ENCODE measurements at regions not wholly inside any gene's neighbourhood (a gene's known extent, or its start where the extent isn't known, plus 50 kb on each side); places are given as distances from the start of the nearest gene placed in this dataset.

GRCh38 chr12:38137287-38137686 lies 179.3 kb upstream of the ALG10B start:
- Histone ChIP-seq H4K20me1 (ENCODE audit: insufficient read depth) (no peaks in the 10 kb centered on the region), H3K79me2 (ENCODE audit: low read depth) (no peaks in the 10 kb centered on the region), H3K9me3 (ENCODE audit: insufficient read depth, low read depth) (no peaks in the 10 kb centered on the region), H3K27ac (no peak overlapping the region), H3K4me3 (no peak overlapping the region), H3K9me2 (ENCODE audit: insufficient read depth) (no peaks in the 10 kb centered on the region), H3K27me3 (ENCODE audit: insufficient read depth, low read depth) (no peaks in the 10 kb centered on the region), H3K4me1 (replicated peaks; ENCODE audit: insufficient read depth) (peaks cover 14% of the 10 kb centered on the region), H3K36me3 (ENCODE audit: low read depth) (no peaks in the 10 kb centered on the region), H2AFZ (no peak overlapping the region), H3F3A (ENCODE audit: insufficient read depth, low read depth) (peaks cover 9% of the 10 kb centered on the region; the same call in 1 of the 2 replicates), H3K4me2 (no peak overlapping the region)
- intact Hi-C loops (cut with micrococcal nuclease; ENCODE audit: unreplicated experiment): loop anchor here (5.0 to 10.0 kb wide), 3 partner anchors 250 to 1138 kb away; no protein-coding TSS in a partner anchor
- CTCF ChIA-PET: no interaction called here
- POLR2A ChIA-PET (ENCODE audit: unreplicated experiment): no interaction called here
- BruUV-seq (replicated peaks): no TSS peak
- no peak for DNase-seq
- no peak for TF ChIP-seq CTCF (conservative IDR thresholded peaks at IDR 0.05)
- no peak for TF ChIP-seq EZH2 (IDR thresholded peaks at IDR 0.05; ENCODE audit: low read depth)

GRCh38 chr12:38137716-38138115 lies 178.9 kb upstream of the ALG10B start:
- Histone ChIP-seq H3K9me2 (ENCODE audit: insufficient read depth) (no peaks in the 10 kb centered on the region), H3K27ac (no peak overlapping the region), H3K4me2 (no peak overlapping the region; the same call in 1 of the 2 replicates), H3K9me3 (ENCODE audit: insufficient read depth, low read depth) (no peaks in the 10 kb centered on the region), H3K4me3 (no peak overlapping the region), H2AFZ (no peak overlapping the region), H4K20me1 (ENCODE audit: insufficient read depth) (no peaks in the 10 kb centered on the region), H3K79me2 (ENCODE audit: low read depth) (no peaks in the 10 kb centered on the region), H3K4me1 (replicated peaks; ENCODE audit: insufficient read depth) (peaks cover 14% of the 10 kb centered on the region), H3K36me3 (ENCODE audit: low read depth) (no peaks in the 10 kb centered on the region), H3K27me3 (ENCODE audit: insufficient read depth, low read depth) (no peaks in the 10 kb centered on the region), H3F3A (ENCODE audit: insufficient read depth, low read depth) (peaks cover 9% of the 10 kb centered on the region; the same call in 1 of the 2 replicates)
- intact Hi-C loops (cut with micrococcal nuclease; ENCODE audit: unreplicated experiment): loop anchor here (1.0 to 10.0 kb wide), 5 partner anchors 84 to 1137 kb away; partner anchors contain the start of gene ALG10B
- CTCF ChIA-PET: no interaction called here
- POLR2A ChIA-PET (ENCODE audit: unreplicated experiment): no interaction called here
- BruUV-seq (replicated peaks): no TSS peak
- TF ChIP-seq EZH2 (IDR thresholded peaks at IDR 0.05; ENCODE audit: low read depth) (no peak), CTCF (conservative IDR thresholded peaks at IDR 0.05) (no peak)
- no peak for DNase-seq

DNA sequence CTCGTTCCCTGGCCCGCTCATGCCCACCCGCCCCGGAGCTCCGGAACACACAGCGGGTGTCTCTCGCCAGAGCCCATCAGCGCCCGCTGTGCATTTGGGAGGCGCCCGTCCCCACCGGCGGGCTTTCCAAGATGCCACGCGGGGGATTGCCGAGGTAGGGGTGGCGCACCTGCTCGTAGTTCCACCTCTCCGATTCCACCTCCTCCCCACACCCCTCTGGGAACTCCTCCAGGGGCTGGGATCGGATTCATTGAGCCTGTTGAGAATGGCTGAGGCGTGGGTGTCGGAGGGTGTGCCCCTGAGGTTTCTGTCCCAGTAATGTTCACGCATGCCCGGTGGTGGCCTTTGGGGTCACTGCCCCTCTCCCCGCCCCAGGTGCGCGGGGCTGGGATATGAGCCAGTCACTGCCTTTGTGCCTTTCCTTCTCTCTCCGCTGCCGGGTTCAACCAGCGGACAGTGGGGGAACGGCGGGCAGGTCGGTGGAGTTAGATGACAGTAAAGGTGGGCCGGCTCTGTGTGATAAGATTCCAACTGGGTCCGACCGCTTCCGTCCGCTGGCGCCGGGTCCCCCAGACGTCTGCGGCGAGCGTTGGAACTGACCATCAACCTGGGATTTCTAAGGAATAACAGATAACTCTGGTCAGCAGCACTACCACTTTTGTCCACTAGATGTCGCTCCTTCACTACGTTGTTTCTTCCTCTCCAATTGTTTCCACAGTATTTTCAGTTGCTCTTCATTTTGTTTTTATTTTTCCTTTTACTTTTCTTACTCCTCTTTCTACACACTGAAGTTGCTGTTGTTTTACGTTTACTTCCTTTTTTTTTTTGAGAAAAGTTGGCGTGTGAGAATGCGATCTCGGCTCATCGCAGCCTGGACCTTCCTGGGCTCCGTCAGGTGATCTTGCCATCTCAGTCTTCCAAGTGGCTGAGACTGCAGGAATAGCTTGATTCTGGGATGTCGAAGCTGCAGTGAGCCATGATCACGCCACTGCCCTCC lies 178.1 kb upstream of the ALG10B start:
- intact Hi-C loops (cut with micrococcal nuclease; ENCODE audit: unreplicated experiment): loop anchor here (1.0 to 10.0 kb wide), 5 partner anchors 85 to 1136 kb away; partner anchors contain the start of gene ALG10B
- peaks cover 9% of the 10 kb centered on the region; the same call in 1 of the 2 replicates for H3F3A ChIP-seq (ENCODE audit: insufficient read depth, low read depth)
- TF ChIP-seq CTCF (conservative IDR thresholded peaks at IDR 0.05) (peak; percentile 94), EZH2 (IDR thresholded peaks at IDR 0.05; ENCODE audit: low read depth) (no peak)
- peak; percentile 54 to 76 for DNase-seq
- H3K79me2 ChIP-seq (ENCODE audit: low read depth): no peaks in the 10 kb centered on the region
- H3K27me3 ChIP-seq (ENCODE audit: insufficient read depth, low read depth): no peaks in the 10 kb centered on the region
- H3K36me3 ChIP-seq (ENCODE audit: low read depth): no peaks in the 10 kb centered on the region
- H3K9me2 ChIP-seq (ENCODE audit: insufficient read depth): no peaks in the 10 kb centered on the region
- no peaks in the 10 kb centered on the region for H4K20me1 ChIP-seq (ENCODE audit: insufficient read depth)
- ChIA-PET POLR2A (ENCODE audit: unreplicated experiment) (no interaction called here), CTCF (no interaction called here)
- no peak overlapping the region for H3K27ac ChIP-seq
- H3K4me1 ChIP-seq (replicated peaks; ENCODE audit: insufficient read depth): peaks cover 14% of the 10 kb centered on the region
- H2AFZ ChIP-seq: peak overlapping the region; percentile 98
- no TSS peak for BruUV-seq (replicated peaks)
- H3K4me2 ChIP-seq: peak overlapping the region; percentile 83
- H3K9me3 ChIP-seq (ENCODE audit: insufficient read depth, low read depth): no peaks in the 10 kb centered on the region
- peak overlapping the region; percentile 57 for H3K4me3 ChIP-seq

All from PC-9 (cell line).